Large intestine (tissue), 3 donors: ENCODE measurements at regions not wholly inside any gene's neighbourhood (a gene's known extent, or its start where the extent isn't known, plus 50 kb on each side); places are given as distances from the start of the nearest gene placed in this dataset.
A peak's percentile ranks its signal among the peaks of the same experiment; 100 is the strongest.

Source experiments
- DNase-seq, 2 donors: peaks; one replicate each; pipeline versions ENCODE4 v3.0.0 to v3.0.0-alpha.2; 2013
- H3K27ac ChIP-seq: one replicate; pipeline ENCODE4 v1.5.1; 2013; ENCODE audit warnings: low read length
- H3K27me3 ChIP-seq: 2 replicates; pipeline ENCODE4 v1.6.1; 2013; ENCODE audit warnings: low read length; ENCODE audit not compliant: control insufficient read depth, insufficient read depth
- H3K36me3 ChIP-seq: 2 replicates; pipeline ENCODE4 v1.6.1; 2013; ENCODE audit warnings: low read length; ENCODE audit not compliant: control insufficient read depth, insufficient read depth
- H3K4me1 ChIP-seq: one replicate; pipeline ENCODE4 v1.6.1; 2013; ENCODE audit warnings: low read length; ENCODE audit not compliant: control insufficient read depth, insufficient read depth
- H3K4me3 ChIP-seq: one replicate; pipeline ENCODE4 v1.5.1; 2013; ENCODE audit warnings: low read length
- H3K9me3 ChIP-seq: one replicate; pipeline ENCODE4 v1.6.1; 2013; ENCODE audit warnings: mild to moderate bottlenecking, low read depth, low read length, moderate library complexity; ENCODE audit not compliant: control insufficient read depth
- WGBS: methylation state at CpG from one replicate; pipeline ENCODE4 v1.1.5; 2013; ENCODE audit warnings: low lambda C conversion rate; ENCODE audit not compliant: insufficient coverage; 5-methylcytosine and 5-hydroxymethylcytosine counted together

DNA sequence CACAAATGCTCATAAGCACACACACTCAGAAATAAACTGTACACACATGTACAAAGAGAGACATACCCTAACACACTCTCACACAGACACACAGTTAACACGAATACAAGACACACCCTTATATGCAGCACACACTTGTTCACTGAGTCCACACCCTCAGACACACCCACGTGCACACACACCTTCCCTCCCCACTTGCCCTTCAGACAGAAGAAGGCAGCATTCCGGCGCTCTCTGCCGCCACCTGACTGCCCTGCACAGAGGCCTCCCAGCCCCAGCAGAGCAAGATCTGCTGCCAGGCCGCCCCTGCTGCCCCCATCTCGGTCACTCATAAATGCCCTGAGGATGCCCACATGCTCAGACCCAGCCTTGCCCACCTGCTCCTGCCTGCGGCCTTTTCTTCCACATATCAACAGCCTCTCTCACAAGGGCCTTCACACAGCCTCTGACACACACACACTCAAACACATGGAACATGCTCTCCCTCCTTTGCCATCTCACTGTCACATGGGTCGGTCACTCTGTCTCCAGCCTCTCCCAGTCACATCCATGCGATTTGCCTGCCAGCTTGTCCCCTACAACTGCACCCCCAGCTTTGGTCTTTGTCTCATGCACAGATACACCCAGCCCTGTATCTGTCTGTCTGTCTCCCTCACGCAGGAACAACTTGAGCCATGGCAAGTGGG is 71.1 kb downstream of the EPHB3 start:
- no peaks in the 10 kb centered on the region for H3K9me3 ChIP-seq
- peak; percentile 66 to 80 for DNase-seq
- no peaks in the 10 kb centered on the region for H3K36me3 ChIP-seq
- no peak overlapping the region for H3K27ac ChIP-seq
- no peaks in the 10 kb centered on the region for H3K27me3 ChIP-seq
- WGBS, result no CpG with 5 or more reads among the region's 11 CpGs
- peaks cover 9% of the 10 kb centered on the region for H3K4me1 ChIP-seq
- H3K4me3 ChIP-seq, result no peak overlapping the region
